ENCODE measurements at regions not wholly inside any gene's neighbourhood (a gene's known extent, or its start where the extent isn't known, plus 50 kb on each side); places are given as distances from the start of the nearest gene placed in this dataset.

Small RNAs in the stretch of these regions (small RNA-seq; reads per million reads assigned to genes)
- gene AC083904.1 = 0 reads per million in 3 donors
- 0 to 0.80 (median 0) reads per million in 3 donors for gene RNU6-4P
